HG02840 (cell line): ENCODE measurements at regions not wholly inside any gene's neighbourhood (a gene's known extent, or its start where the extent isn't known, plus 50 kb on each side); places are given as distances from the start of the nearest gene placed in this dataset.

Source experiments
- ATAC-seq: cut with Tn5 transposase; IDR thresholded peaks from one replicate; pipeline ENCODE4 v1.9.1; 2021; ENCODE audit warnings: mild to moderate bottlenecking, moderate library complexity, moderate number of reproducible peaks; ENCODE audit not compliant: unreplicated experiment, low FRiP score

GRCh38 chr1:234976861-234977680 is 151.6 kb downstream of the TOMM20 start:
- no peak for ATAC-seq

DNA sequence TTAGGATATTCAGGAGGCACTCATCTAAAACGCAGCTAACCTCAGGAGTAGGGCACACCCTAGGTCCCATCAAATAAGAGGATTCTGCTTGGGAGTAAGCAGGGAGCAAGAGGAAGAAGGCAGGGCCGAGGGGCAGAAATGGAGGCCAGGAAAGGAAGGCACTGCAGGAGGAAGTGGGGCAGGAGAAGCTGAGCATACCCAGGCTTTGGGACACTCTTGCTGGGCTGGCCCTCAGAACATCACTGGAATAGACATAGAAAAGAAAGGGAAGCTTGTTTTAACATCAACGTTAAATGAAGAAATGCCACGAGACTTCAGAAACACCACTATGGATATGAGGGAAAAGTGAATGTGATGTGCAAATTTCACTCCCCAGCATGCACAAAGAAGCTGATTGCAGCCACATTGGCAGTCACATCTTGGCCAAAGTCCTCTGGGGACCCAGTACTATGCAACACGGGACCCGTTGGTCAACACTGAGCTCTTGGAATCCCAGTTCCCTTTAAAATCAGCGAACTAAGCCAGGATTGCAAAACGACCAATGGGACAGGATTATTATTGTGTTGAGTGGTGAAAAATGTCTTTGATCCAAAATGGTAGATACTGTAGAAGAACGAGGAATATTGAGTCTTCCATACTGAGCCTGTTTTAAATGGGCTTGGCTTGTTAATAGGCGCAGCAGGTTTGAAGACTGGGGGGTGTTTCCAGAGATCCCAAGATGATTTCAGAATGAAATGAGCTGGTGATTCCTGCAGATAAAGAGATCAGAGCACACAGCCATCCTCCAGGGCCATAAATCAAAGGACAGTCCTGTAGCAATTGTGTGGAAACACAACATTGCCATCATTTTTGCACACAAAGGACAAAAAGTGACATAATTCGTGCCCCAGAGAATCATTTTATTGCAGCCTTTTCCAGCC is 152.4 kb downstream of the TOMM20 start:
- no peak for ATAC-seq

GRCh38 chr1:234975122-234975940 is 153.3 kb downstream of the TOMM20 start:
- no peak for ATAC-seq

DNA sequence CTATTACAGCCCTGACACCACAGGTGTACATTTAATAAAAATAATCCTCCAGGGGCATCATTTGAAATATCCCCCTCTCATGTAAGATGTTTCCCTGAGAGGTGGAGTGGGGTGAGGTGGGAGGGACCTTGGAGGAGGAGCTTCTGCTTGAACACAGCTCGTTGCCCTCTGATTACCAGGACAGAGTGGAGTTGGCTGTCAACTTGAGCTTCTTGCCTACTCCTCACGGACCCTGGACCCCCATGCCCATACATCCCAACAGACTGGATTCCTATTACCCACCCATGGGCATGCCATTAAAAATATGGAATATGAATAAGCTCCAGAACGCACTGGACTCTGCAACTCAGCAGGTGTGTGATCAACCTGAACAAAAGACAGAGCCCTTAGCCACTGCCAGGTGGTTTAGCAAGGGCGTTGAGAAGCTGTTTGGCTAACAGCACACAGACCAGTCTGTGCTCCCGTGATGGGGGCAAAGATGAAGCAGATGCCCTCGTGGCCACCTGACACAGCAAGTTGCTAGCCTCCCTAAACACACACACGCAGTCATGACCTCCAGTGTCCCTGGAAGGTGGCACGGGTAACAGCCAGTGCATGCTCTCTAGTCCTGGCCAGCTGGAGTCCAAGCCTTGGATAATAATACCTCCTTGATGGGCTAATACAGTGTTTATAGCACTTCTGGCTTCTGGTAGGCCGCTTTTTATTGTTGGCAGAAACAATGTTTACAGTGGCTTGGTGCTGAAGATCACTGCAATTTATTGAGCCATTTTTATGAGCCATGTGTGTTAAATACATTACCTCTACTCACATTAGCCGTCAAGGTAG is 155.0 kb downstream of the TOMM20 start:
- ATAC-seq = no peak

DNA sequence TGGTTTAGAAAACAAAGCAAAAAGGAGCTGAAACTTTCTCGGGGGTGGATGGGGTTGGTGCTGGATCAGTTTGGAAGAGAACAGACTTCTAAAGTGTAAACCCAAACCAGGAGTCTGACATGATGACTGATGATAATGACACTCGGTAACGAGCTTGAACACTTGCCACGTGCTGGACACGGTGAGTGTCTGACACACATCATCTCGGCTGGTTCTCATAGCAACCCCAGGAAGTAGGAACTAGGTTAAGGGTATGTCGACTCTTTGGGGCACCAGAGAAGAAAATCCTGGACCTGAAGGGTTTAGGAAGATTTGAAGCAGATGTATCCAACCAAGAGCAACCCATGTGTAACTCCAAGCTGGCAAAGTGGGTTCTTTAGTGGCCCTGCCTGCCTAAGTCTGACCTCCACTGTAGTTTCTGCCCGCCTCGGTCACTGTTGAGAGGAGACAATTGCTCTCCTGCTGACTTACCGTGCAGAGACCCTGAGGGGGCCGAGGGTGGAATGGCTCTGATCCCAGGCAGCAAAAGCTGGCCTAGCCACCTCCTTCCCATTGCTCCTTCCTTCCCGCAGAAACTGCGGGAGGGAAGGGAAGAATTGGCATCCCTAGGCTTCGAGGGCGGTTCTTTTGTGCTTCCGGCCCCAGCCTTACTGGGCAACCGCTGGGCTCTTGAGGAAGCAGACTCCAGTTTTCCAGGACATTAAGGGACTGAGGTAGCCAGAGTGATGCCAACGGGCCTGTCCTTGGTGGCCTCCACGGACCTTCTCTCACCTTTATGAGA is 156.0 kb downstream of the TOMM20 start:
- ATAC-seq = no peak

DNA sequence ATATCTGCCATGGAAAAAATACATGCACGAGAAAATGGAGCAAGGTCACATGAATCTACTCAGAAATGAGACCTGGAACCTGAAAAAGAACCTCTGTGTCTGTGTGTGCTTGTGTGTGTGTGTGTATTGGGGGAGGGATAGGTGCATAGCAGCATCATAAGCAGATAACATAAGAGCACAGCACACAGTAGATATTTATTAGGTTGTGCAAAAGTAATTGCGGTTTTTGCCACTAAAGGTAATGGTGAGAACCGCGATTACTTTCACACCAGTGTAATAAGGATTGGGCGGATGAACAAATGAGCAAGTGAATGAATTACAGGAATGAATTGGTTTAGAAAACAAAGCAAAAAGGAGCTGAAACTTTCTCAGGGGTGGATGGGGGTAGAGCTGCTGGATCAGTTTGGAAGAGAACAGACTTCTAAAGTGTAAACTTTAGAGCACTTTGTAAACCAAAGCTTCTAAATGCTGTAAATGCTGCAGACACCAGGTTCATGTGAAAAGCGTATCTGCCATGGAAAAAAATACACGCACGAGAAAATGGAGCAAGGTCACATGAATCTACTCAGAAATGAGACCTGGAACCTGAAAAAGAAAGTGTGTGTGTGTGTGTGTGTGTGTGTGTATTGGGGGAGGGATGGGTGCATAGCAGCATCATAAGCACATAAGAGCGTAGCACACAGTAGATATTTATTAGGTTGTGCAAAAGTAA is 156.9 kb downstream of the TOMM20 start:
- no peak for ATAC-seq

DNA sequence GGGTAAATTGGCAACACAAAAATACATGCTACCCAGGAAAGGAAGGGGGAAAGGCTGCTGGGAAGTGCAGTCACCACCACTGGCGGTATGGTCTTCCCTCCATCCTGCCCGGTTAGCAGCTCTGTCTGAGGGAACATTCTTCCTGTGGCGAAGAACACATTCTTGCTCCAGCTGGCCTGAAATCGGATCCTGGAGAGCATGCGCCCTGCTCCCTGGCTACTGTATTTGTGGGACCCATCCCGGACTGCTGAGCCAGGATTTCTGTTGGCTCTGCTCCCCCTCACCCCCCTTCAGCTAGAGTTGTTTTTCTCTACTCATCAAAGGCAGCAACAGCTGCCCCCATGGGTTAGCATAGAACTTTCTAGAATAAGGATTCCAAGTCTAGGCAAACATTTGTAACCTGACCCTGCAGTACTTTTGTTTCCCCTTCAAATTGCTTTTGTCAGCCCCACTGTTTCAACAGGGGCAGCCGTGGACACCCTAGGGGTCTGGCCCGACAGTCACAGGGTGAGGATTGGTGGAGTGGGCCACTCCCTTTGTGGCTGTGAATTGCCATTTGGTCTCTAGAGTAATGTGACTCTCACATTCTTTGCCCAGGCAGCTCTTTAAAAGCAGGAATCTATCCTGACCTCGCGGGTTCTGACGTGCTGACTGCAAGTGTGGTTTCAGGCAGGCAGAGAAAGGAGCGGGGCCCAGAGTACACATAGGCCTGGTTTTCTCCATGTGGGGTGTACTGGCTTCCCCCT is 157.7 kb downstream of the TOMM20 start:
- ATAC-seq = no peak

DNA sequence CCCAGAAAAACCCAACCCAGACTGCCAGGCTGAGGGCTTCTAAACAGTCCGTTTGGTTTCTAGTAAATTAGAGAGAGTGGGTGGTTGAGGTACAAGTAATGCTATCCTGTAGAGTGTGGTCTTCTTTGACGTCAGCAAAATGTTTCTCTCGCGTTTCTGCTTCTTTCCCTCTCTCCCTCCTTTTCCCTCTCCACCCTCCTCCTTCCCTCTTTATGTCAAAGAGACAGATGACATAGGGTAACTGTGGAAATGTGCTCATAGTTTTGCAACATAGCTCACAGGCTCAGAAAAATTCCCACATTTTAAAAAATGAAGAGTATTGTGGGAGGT is 158.3 kb downstream of the TOMM20 start:
- no peak for ATAC-seq

- ATAC-seq = no peak
Measured at GRCh38 chr1:234969581-234970400, 158.8 kb downstream of the TOMM20 start.

GRCh38 chr1:234969011-234969441 is 159.6 kb downstream of the TOMM20 start:
- ATAC-seq = no peak

DNA sequence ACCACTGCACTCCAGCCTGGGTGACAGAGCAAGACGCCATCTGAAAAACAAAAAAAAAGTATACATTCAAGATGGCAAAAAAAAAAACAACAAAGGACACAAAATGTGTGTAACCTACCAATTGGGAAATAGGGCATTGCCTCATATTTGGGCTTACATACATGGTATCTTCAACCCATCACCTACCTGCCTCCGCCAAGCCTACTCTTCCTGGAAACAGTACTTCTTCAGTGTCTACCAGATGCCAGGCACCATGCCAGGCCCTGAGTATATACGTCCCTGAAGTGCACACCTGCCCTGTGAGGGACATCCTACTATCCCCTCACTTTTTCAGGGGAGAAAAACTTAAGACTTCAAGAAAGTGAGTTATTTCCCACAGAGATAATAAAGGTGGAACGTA is 160.2 kb downstream of the TOMM20 start:
- no peak for ATAC-seq

DNA sequence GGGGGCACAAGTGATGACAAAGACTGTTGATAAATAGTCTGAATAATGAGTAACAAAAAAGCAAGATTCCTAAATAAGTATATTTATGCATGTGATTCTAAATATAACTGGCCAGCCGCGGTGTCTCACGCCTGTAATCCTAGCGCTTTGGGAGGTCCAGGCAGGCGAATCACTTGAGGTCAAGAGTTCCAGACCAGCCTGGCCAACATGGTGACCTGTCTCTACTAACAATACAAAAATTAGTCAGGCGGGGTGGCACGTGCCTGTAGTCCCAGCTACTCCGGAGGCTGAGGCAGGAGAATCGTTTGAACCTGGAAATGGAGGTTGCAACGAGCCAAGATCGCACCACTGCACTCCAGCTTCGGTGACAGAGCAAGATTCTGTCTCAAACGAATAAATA is 161.5 kb downstream of the TOMM20 start:
- no peak for ATAC-seq

- no peak for ATAC-seq
Measured at GRCh38 chr1:234965111-234965510, 163.5 kb downstream of the TOMM20 start.

DNA sequence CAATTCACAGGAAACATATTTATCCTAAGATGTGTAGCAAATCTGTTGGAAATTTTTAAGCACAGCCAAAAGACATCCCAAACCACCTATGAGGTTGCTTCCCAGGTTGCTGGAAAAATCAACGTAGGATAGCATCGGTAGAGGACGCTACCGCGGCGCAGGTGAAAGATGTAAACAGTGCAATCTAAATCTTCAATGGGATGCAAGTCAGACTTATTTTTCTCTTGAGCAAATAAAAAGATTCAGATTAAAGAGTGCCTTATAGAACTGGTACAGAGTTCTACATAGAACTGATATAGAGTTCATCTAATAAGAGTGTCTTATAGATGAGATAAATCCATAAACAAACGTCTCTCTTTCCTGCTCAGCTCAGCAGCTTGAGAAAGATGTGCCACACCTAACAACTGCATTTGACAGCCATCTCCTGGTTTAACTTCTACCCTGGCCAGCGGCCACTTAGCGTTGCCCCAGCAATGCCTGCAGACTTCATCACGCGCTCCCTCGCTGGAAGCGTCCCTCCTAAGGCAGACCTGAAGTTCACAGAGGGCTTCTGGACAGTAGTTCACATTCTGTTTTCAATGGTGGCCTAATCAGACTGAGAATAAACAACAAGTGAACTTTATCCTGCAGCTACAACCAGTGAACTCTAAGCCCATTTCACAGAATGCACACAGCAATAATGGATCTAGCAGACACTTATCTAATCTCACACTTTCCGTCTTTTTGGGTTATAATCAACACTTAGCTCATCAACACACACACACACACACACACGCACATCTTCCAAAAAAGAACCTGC is 164.5 kb downstream of the TOMM20 start:
- ATAC-seq = no peak

GRCh38 chr1:234963180-234963903 is 165.3 kb downstream of the TOMM20 start:
- ATAC-seq = peak; percentile 89
